DOHH2 (cell line): ENCODE measurements at regions not wholly inside any gene's neighbourhood (a gene's known extent, or its start where the extent isn't known, plus 50 kb on each side); places are given as distances from the start of the nearest gene placed in this dataset.

Source experiments
- CTCF ChIP-seq: fragments of 200-600 bp; sonication (generic); IDR thresholded peaks from one replicate; pipeline ENCODE4 v1.5.1; 2014; ENCODE audit warnings: antibody characterized with exemption, mild to moderate bottlenecking, low read depth, low read length; ENCODE audit not compliant: poor library complexity, severe bottlenecking
- EZH2phosphoT487 ChIP-seq: fragments of 200-600 bp; sonication (generic); IDR thresholded peaks from 2 replicates; pipeline ENCODE4 v1.6.1; 2017; ENCODE audit warnings: borderline replicate concordance, mild to moderate bottlenecking, antibody characterized with exemption, low read length, moderate library complexity, mixed read lengths

- no peak for TF ChIP-seq CTCF
- TF ChIP-seq EZH2phosphoT487: no peak
Measured at GRCh38 chr6:79841577-79842375, 105.6 kb downstream of the ELOVL4 start.
